ENCODE measurements at regions not wholly inside any gene's neighbourhood (a gene's known extent, or its start where the extent isn't known, plus 50 kb on each side); places are given as distances from the start of the nearest gene placed in this dataset.

DNA sequence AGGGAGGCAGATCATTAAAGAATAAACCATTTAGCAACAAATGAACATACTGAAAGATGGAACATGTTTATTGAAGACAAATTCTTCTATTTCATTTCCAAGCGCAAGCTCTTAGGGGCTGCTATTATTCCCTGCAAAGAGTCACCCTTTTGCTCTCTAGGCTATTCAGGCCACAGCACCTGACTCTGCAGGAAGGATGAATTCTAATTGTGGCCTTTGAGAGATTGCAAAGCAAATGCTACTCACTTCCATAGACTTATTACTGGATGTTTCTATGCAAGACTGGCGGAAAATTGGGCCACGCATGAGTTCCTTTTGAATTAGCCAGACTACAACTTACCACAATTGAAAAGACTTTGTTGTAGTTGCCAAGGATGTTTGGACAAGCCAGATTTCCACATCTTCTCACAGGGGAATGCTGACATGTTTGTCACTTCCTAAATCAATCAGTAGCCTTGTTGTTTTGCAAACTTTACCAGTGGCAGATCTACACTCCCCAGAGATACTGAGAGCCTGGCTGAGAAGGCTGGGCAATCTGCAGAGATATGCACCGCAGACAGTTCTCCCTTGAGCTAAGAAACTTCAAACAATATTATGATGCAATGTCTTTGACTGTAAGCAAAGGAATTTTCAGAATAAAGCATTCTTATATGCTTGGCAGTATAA lies 334.3 kb upstream of the SYT1 start:
- H3K9me3 Mint-ChIP-seq (ENCODE audit: unreplicated experiment): no peaks in the 10 kb centered on the region
- H3K36me3 Mint-ChIP-seq (ENCODE audit: unreplicated experiment): no peaks in the 10 kb centered on the region
- no peak for DNase-seq (ENCODE audit: extremely low spot score, unreplicated experiment)
- no peak overlapping the region for H3K4me3 Mint-ChIP-seq (ENCODE audit: unreplicated experiment)
- H3K27ac Mint-ChIP-seq (ENCODE audit: unreplicated experiment): no peak overlapping the region
- H3K27me3 Mint-ChIP-seq (ENCODE audit: unreplicated experiment): peaks cover 38% of the 10 kb centered on the region
- TF ChIP-seq, protein P1, sequence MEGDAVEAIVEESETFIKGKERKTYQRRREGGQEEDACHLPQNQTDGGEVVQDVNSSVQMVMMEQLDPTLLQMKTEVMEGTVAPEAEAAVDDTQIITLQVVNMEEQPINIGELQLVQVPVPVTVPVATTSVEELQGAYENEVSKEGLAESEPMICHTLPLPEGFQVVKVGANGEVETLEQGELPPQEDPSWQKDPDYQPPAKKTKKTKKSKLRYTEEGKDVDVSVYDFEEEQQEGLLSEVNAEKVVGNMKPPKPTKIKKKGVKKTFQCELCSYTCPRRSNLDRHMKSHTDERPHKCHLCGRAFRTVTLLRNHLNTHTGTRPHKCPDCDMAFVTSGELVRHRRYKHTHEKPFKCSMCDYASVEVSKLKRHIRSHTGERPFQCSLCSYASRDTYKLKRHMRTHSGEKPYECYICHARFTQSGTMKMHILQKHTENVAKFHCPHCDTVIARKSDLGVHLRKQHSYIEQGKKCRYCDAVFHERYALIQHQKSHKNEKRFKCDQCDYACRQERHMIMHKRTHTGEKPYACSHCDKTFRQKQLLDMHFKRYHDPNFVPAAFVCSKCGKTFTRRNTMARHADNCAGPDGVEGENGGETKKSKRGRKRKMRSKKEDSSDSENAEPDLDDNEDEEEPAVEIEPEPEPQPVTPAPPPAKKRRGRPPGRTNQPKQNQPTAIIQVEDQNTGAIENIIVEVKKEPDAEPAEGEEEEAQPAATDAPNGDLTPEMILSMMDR (IDR thresholded peaks at IDR 0.05): no peak
- H3K4me1 Mint-ChIP-seq (ENCODE audit: unreplicated experiment): no peaks in the 10 kb centered on the region

DNA sequence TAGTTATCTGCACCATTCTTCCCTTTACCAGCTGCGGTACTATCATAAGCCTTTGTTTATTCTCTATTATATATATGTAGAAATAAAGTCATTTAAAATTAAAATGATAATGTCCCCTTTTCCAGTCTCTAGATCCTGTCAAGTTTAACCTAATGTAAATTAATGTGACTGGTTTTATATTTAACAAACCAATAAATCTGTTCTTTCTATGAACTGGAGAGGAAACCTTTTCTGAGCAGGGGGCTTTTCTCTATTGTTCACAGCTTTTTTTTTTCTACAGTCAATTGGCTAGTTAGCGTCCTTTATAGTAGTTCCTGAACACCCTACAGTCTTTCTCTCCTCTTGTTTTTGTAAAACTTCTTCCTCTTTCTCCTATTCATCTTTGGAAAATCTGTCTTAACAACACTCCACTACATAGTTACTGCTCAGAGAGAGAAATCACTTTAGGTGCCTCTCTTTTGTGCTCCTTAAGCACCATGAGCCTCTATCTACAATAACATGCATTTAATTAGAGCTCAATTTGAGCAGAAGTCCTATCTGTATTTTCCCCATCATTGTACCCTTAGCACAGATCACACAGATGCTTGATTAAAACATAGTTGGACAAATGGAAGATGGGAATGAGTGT lies 332.6 kb upstream of the SYT1 start:
- TF ChIP-seq, protein P1 (IDR thresholded peaks at IDR 0.05): no peak
- H3K27me3 Mint-ChIP-seq (ENCODE audit: unreplicated experiment): peaks cover 42% of the 10 kb centered on the region
- H3K9me3 Mint-ChIP-seq (ENCODE audit: unreplicated experiment): no peaks in the 10 kb centered on the region

DNA sequence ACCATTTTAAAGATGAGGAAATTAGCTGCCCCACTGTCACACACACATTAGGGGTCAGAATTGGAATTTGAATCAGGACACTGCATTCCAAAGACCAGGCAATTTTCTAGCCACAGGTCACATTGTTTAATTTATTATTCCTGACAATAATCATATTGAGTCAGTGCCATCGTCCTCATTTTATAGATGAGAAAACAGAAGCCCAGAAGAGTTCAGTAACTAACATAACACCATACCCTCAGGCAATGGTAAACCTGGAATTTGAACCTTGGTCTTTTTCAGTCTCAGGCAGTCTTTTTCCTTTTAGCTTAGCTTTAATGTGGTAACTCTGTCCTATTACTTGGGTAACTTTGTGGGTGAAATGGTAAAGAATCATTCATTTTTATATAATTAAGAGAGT lies 330.3 kb upstream of the SYT1 start:
- DNase-seq (ENCODE audit: extremely low spot score, unreplicated experiment): no peak
- H3K36me3 Mint-ChIP-seq (ENCODE audit: unreplicated experiment): no peaks in the 10 kb centered on the region
- TF ChIP-seq, protein P1 (IDR thresholded peaks at IDR 0.05): no peak
- H3K9me3 Mint-ChIP-seq (ENCODE audit: unreplicated experiment): no peaks in the 10 kb centered on the region
- H3K27ac Mint-ChIP-seq (ENCODE audit: unreplicated experiment): no peak overlapping the region
- peaks cover 48% of the 10 kb centered on the region for H3K27me3 Mint-ChIP-seq (ENCODE audit: unreplicated experiment)
- H3K4me1 Mint-ChIP-seq (ENCODE audit: unreplicated experiment): no peaks in the 10 kb centered on the region
- H3K4me3 Mint-ChIP-seq (ENCODE audit: unreplicated experiment): no peak overlapping the region

More for the DNA sequence above, 332.6 kb upstream of the SYT1 start:
- DNase-seq (ENCODE audit: extremely low spot score, unreplicated experiment): no peak
- Mint-ChIP-seq H3K4me1 (ENCODE audit: unreplicated experiment) (no peaks in the 10 kb centered on the region), H3K36me3 (ENCODE audit: unreplicated experiment) (no peaks in the 10 kb centered on the region), H3K4me3 (ENCODE audit: unreplicated experiment) (no peak overlapping the region), H3K27ac (ENCODE audit: unreplicated experiment) (no peak overlapping the region)

DNA sequence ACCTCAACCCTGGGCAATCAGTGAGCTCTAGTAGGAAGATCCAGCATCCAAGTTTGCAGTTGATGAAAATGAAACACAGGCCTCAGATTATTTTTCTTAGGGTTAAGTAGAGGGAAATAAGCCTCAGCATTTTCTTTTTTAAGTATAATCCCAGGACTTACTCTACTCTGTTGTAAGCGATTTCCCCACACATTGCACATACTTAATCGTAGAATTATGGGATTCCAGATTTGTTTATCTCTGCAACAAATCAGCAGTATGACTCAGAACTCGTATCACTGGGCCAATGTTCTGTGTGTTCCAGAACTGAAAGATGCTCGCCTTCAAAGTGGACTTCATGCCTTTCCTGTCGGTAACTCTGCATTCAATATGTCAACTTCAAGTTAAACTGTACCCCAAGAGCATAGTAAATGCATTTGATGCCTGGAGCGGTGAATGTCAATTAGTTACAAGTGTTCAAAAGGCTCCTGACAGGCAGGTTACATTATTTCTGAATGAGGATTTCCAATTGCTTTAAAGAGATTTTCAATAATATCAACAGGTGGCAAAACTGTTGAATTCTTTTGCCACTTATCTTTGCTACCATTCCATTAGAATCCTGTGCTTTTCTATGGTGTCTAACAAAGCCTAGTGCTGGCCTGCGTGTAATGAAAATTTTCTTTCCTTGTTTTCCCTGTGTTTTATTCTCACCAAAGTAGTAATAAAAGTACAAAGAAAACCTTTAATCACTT lies 323.8 kb upstream of the SYT1 start:
- peaks cover 17% of the 10 kb centered on the region for H3K27me3 Mint-ChIP-seq (ENCODE audit: unreplicated experiment)

More for the DNA sequence above, 323.8 kb upstream of the SYT1 start:
- no peak for DNase-seq (ENCODE audit: extremely low spot score, unreplicated experiment)
- H3K9me3 Mint-ChIP-seq (ENCODE audit: unreplicated experiment): no peaks in the 10 kb centered on the region
- no peak overlapping the region for H3K27ac Mint-ChIP-seq (ENCODE audit: unreplicated experiment)
- no peak overlapping the region for H3K4me3 Mint-ChIP-seq (ENCODE audit: unreplicated experiment)
- H3K36me3 Mint-ChIP-seq (ENCODE audit: unreplicated experiment): no peaks in the 10 kb centered on the region
- H3K4me1 Mint-ChIP-seq (ENCODE audit: unreplicated experiment): no peaks in the 10 kb centered on the region
- TF ChIP-seq, protein P1 (IDR thresholded peaks at IDR 0.05): no peak

Data from osteocyte (in vitro differentiated cells).